ENCODE measurements at regions not wholly inside any gene's neighbourhood (a gene's known extent, or its start where the extent isn't known, plus 50 kb on each side); places are given as distances from the start of the nearest gene placed in this dataset.

DNA sequence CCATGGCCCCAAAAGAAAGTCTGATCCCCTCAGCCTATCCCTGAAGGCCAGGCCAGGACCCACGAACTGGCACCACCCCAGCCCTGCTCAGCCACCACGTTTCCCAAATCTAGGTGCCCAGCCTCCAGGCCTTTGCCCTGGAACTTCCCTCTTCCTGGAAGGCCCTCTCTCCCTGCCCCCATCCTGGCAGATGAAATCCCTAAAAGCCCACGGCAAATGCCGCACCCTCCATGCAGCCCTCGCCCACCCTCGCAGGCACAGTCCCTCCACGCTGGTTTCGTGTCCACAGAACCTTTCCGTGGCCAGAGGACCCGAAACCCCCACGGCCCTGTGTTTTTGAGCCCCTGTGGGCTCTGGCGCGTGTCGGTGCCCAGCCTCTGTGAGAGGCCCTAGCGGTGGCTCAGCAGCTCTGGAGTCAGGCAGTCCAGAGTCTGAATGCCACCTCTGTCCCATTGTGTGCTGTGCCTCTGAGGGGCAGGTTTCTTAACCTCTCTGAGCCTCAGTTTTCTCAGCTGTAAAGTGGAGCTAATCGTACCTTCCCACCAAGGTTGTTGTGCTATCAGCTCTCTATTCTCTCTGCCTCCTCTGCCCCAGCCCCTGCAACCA is 138.5 kb upstream of the IQSEC1 start:
- TF ChIP-seq, protein P1, sequence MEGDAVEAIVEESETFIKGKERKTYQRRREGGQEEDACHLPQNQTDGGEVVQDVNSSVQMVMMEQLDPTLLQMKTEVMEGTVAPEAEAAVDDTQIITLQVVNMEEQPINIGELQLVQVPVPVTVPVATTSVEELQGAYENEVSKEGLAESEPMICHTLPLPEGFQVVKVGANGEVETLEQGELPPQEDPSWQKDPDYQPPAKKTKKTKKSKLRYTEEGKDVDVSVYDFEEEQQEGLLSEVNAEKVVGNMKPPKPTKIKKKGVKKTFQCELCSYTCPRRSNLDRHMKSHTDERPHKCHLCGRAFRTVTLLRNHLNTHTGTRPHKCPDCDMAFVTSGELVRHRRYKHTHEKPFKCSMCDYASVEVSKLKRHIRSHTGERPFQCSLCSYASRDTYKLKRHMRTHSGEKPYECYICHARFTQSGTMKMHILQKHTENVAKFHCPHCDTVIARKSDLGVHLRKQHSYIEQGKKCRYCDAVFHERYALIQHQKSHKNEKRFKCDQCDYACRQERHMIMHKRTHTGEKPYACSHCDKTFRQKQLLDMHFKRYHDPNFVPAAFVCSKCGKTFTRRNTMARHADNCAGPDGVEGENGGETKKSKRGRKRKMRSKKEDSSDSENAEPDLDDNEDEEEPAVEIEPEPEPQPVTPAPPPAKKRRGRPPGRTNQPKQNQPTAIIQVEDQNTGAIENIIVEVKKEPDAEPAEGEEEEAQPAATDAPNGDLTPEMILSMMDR (IDR thresholded peaks at IDR 0.05), result no peak
- TF ChIP-seq POLR2AphosphoS5 (IDR thresholded peaks at IDR 0.05) (no peak), EP300 (IDR thresholded peaks at IDR 0.05) (no peak), POLR2A (IDR thresholded peaks at IDR 0.05) (no peak)

Measured in gastroesophageal sphincter (tissue), 3 donors.